GM23338 (cell line): ENCODE measurements at regions not wholly inside any gene's neighbourhood (a gene's known extent, or its start where the extent isn't known, plus 50 kb on each side); places are given as distances from the start of the nearest gene placed in this dataset.
A peak's percentile ranks its signal among the peaks of the same experiment; 100 is the strongest.

Source experiments
- ATAC-seq: fragments of 200-7000 bp; cut with Tn5 transposase; 3 replicates; pipeline ENCODE4 v1.9.1; 2020
- DNase-seq: peaks from one replicate; pipeline ENCODE4 v3.0.0-alpha.2; 2015; ENCODE audit warnings: low spot score
- H2AFZ ChIP-seq: fragments of 200-600 bp; sonication (generic); 2 replicates; pipeline ENCODE4 v1.8.0; 2016; ENCODE audit warnings: antibody characterized with exemption, mild to moderate bottlenecking, moderate library complexity
- H3F3A ChIP-seq: fragments of 200-600 bp; sonication (generic); replicated peaks from 2 replicates; pipeline ENCODE4 v1.8.0; 2017; ENCODE audit warnings: antibody characterized with exemption, mixed run types, low read depth
- H3K27ac ChIP-seq: fragments of 200-600 bp; sonication (generic); 2 replicates; pipeline ENCODE4 v1.6.1; 2016; ENCODE audit warnings: low read depth
- H3K27me3 ChIP-seq: fragments of 200-600 bp; sonication (generic); 2 replicates; pipeline ENCODE4 v1.8.0; 2016; ENCODE audit warnings: mild to moderate bottlenecking, mixed run types, moderate library complexity; ENCODE audit not compliant: insufficient read depth
- H3K36me3 ChIP-seq: fragments of 200-600 bp; sonication (generic); 2 replicates; pipeline ENCODE4 v1.8.0; 2016; ENCODE audit warnings: mild to moderate bottlenecking; ENCODE audit not compliant: insufficient read depth
- H3K4me1 ChIP-seq: fragments of 200-600 bp; sonication (generic); 2 replicates; pipeline ENCODE4 v1.8.0; 2016; ENCODE audit warnings: mild to moderate bottlenecking, moderate library complexity; ENCODE audit not compliant: insufficient read depth
- H3K4me2 ChIP-seq: fragments of 200-600 bp; sonication (generic); 2 replicates; pipeline ENCODE4 v1.7.1; 2017; ENCODE audit warnings: mixed run types
- H3K4me3 ChIP-seq: fragments of 200-600 bp; sonication (generic); 2 replicates; pipeline ENCODE4 v1.6.1; 2016; ENCODE audit warnings: mixed run types
- H3K79me2 ChIP-seq: fragments of 200-600 bp; sonication (generic); replicated peaks from 2 replicates; pipeline ENCODE4 v1.8.0; 2017; ENCODE audit warnings: mild to moderate bottlenecking; ENCODE audit not compliant: insufficient read depth
- H3K9me2 ChIP-seq: fragments of 200-600 bp; sonication (generic); 2 replicates; pipeline ENCODE4 v1.8.0; 2017; ENCODE audit not compliant: insufficient read depth
- H4K20me1 ChIP-seq: fragments of 200-600 bp; sonication (generic); replicated peaks from 2 replicates; pipeline ENCODE4 v1.8.0; 2017; ENCODE audit warnings: mild to moderate bottlenecking; ENCODE audit not compliant: insufficient read depth
- H3K27ac Mint-ChIP-seq: 2 replicates; pipeline ENCODE4 v1.8.0; 2020; ENCODE audit warnings: inconsistent platforms, mild to moderate bottlenecking, moderate library complexity, mixed read lengths
- H3K27me3 Mint-ChIP-seq: 3 replicates; pipeline ENCODE4 v1.8.0; 2022; ENCODE audit warnings: low read depth, mild to moderate bottlenecking, moderate library complexity, mixed read lengths, inconsistent platforms; ENCODE audit not compliant: insufficient read depth, poor library complexity
- H3K36me3 Mint-ChIP-seq: 3 replicates; pipeline ENCODE4 v1.8.0; 2021; ENCODE audit warnings: low read depth, mild to moderate bottlenecking, inconsistent platforms, moderate library complexity, mixed read lengths
- H3K4me1 Mint-ChIP-seq: 3 replicates; pipeline ENCODE4 v1.8.0; 2020; ENCODE audit warnings: mild to moderate bottlenecking, inconsistent platforms, mixed read lengths
- H3K4me3 Mint-ChIP-seq: 3 replicates; pipeline ENCODE4 v1.8.0; 2021; ENCODE audit warnings: moderate library complexity, mild to moderate bottlenecking, inconsistent platforms, mixed read lengths
- H3K9me3 Mint-ChIP-seq: 3 replicates; pipeline ENCODE4 v1.8.0; 2020; ENCODE audit warnings: moderate library complexity, mild to moderate bottlenecking, inconsistent platforms, mixed read lengths
- CREB1 ChIP-seq: fragments of 250-450 bp; sonication (Bioruptor Pico); IDR thresholded peaks from 2 replicates; pipeline ENCODE4 v1.5.0; 2020; ENCODE audit warnings: low read depth, mild to moderate bottlenecking, moderate library complexity
- ETS1 ChIP-seq: IDR thresholded peaks from 2 replicates; pipeline ENCODE4 v1.6.1; 2016; ENCODE audit warnings: antibody characterized with exemption
- EZH2phosphoT487 ChIP-seq: fragments of 200-600 bp; sonication (generic); IDR thresholded peaks from one replicate; pipeline ENCODE4 v1.8.1; 2018; ENCODE audit warnings: antibody characterized with exemption; ENCODE audit not compliant: unreplicated experiment
- JUNB ChIP-seq: IDR thresholded peaks from one replicate; pipeline ENCODE4 v1.6.1; 2016; ENCODE audit warnings: antibody characterized with exemption; ENCODE audit not compliant: unreplicated experiment
- NANOG ChIP-seq: IDR thresholded peaks from 2 replicates; pipeline ENCODE4 v1.6.1; 2016; ENCODE audit warnings: antibody characterized with exemption, borderline replicate concordance
- ZNF331 ChIP-seq: fragments of 250-450 bp; sonication (Bioruptor Pico); IDR thresholded peaks from 2 replicates; pipeline ENCODE4 v1.5.0; 2020; ENCODE audit warnings: low read depth, mild to moderate bottlenecking, moderate library complexity
- ZNF462 ChIP-seq: fragments of 250-450 bp; sonication (Bioruptor Pico); IDR thresholded peaks from 2 replicates; pipeline ENCODE4 v1.5.0; 2020; ENCODE audit warnings: mild to moderate bottlenecking, moderate library complexity

GRCh38 chr15:29900237-29901189 is 78.2 kb upstream of the TJP1 start:
- H3K27me3 Mint-ChIP-seq = no peaks in the 10 kb centered on the region
- peaks cover 17% of the 10 kb centered on the region for H3K4me1 Mint-ChIP-seq
- Histone ChIP-seq H3F3A (no peaks in the 10 kb centered on the region), H2AFZ (no peak overlapping the region; the same call in 1 of the 2 replicates), H3K27me3 (no peaks in the 10 kb centered on the region), H3K27ac (no peak overlapping the region), H3K79me2 (no peaks in the 10 kb centered on the region), H4K20me1 (no peaks in the 10 kb centered on the region), H3K4me3 (no peak overlapping the region), H3K9me2 (no peaks in the 10 kb centered on the region), H3K4me2 (no peak overlapping the region), H3K4me1 (peaks cover 16% of the 10 kb centered on the region), H3K36me3 (no peaks in the 10 kb centered on the region)
- H3K36me3 Mint-ChIP-seq = peaks cover 20% of the 10 kb centered on the region
- no peak for DNase-seq
- ATAC-seq = no peak
- H3K4me3 Mint-ChIP-seq = no peak overlapping the region
- peaks cover 24% of the 10 kb centered on the region for H3K9me3 Mint-ChIP-seq
- H3K27ac Mint-ChIP-seq = no peak overlapping the region; the same call in 1 of the 2 replicates
- TF ChIP-seq NANOG = no peak

GRCh38 chr15:29896062-29896461 is 73.8 kb upstream of the TJP1 start:
- Histone ChIP-seq H3F3A (no peaks in the 10 kb centered on the region), H3K4me2 (no peak overlapping the region), H2AFZ (no peak overlapping the region), H3K27ac (no peak overlapping the region), H3K9me2 (peaks cover 16% of the 10 kb centered on the region; the same call in 1 of the 2 replicates), H3K27me3 (no peaks in the 10 kb centered on the region), H3K4me3 (no peak overlapping the region), H3K36me3 (no peaks in the 10 kb centered on the region), H3K79me2 (no peaks in the 10 kb centered on the region), H4K20me1 (no peaks in the 10 kb centered on the region), H3K4me1 (no peaks in the 10 kb centered on the region)
- Mint-ChIP-seq H3K4me1 (no peaks in the 10 kb centered on the region; the same call in 2 of the 3 replicates), H3K36me3 (peaks cover 26% of the 10 kb centered on the region), H3K27me3 (peaks cover 2% of the 10 kb centered on the region), H3K27ac (no peak overlapping the region), H3K4me3 (no peak overlapping the region), H3K9me3 (peaks cover 29% of the 10 kb centered on the region)
- DNase-seq (no peak), ATAC-seq (no peak)
- TF ChIP-seq NANOG (no peak), EZH2phosphoT487 (no peak), ETS1 (no peak)

- peaks cover 27% of the 10 kb centered on the region for H3K4me1 ChIP-seq
- Mint-ChIP-seq H3K9me3 (peaks cover 5% of the 10 kb centered on the region; the same call in 2 of the 3 replicates), H3K4me1 (peaks cover 23% of the 10 kb centered on the region), H3K4me3 (no peak overlapping the region), H3K27me3 (peaks cover 10% of the 10 kb centered on the region), H3K27ac (no peak overlapping the region), H3K36me3 (peaks cover 5% of the 10 kb centered on the region; the same call in 1 of the 3 replicates)
- no peak overlapping the region for H3K4me2 ChIP-seq
- H3K79me2 ChIP-seq = no peaks in the 10 kb centered on the region
- H3F3A ChIP-seq = no peaks in the 10 kb centered on the region
- no peaks in the 10 kb centered on the region for H4K20me1 ChIP-seq
- 0 out of 2 replicates have a peak overlapping the region, but pooled peaks have one; percentile 11 for H2AFZ ChIP-seq
- no peak overlapping the region for H3K27ac ChIP-seq
- H3K27me3 ChIP-seq = no peaks in the 10 kb centered on the region
- DNase-seq (no peak), ATAC-seq (no peak)
- peaks cover 18% of the 10 kb centered on the region; the same call in 1 of the 2 replicates for H3K9me2 ChIP-seq
- H3K36me3 ChIP-seq = no peaks in the 10 kb centered on the region
- no peak overlapping the region for H3K4me3 ChIP-seq
- TF ChIP-seq ZNF331 (no peak), ZNF462 (no peak), NANOG (no peak), CREB1 (CRISPR knock-in tag) (no peak), JUNB (no peak)
Measured at GRCh38 chr15:29891096-29891457, 68.8 kb upstream of the TJP1 start.
